WI38 (cell line): ENCODE measurements at regions not wholly inside any gene's neighbourhood (a gene's known extent, or its start where the extent isn't known, plus 50 kb on each side); places are given as distances from the start of the nearest gene placed in this dataset.

Experiments
- H3K4me3 ChIP-seq: 2 replicates; pipeline ENCODE4 v1.5.1; 2011; ENCODE audit warnings: low read depth, mild to moderate bottlenecking, control low read depth, low read length
- CTCF ChIP-seq: IDR thresholded peaks from 2 replicates; pipeline ENCODE4 v1.5.1; 2012; ENCODE audit warnings: low read depth, mild to moderate bottlenecking, control low read depth, low read length

GRCh38 chr17:77382356-77382911 lies 241.7 kb downstream of the SEC14L1 start:
- no peak overlapping the region for H3K4me3 ChIP-seq
- no peak for TF ChIP-seq CTCF

GRCh38 chr17:77382966-77383612 lies 242.3 kb downstream of the SEC14L1 start:
- no peak for TF ChIP-seq CTCF
- H3K4me3 ChIP-seq, result no peak overlapping the region

GRCh38 chr17:77383613-77384608 lies 243.1 kb downstream of the SEC14L1 start:
- no peak overlapping the region for H3K4me3 ChIP-seq
- TF ChIP-seq CTCF, result no peak

- H3K4me3 ChIP-seq, result no peak overlapping the region
- TF ChIP-seq CTCF, result no peak
These were observed 245.2 kb downstream of the SEC14L1 start for GRCh38 chr17:77385750-77386501.

- TF ChIP-seq CTCF, result no peak
These were observed 245.9 kb downstream of the SEC14L1 start for GRCh38 chr17:77386502-77387192.

GRCh38 chr17:77387891-77388290 lies 247.1 kb downstream of the SEC14L1 start:
- TF ChIP-seq CTCF, result no peak
- H3K4me3 ChIP-seq, result no peak overlapping the region

More at GRCh38 chr17:77386502-77387192, 245.9 kb downstream of the SEC14L1 start:
- no peak overlapping the region for H3K4me3 ChIP-seq
